ENCODE measurements at regions not wholly inside any gene's neighbourhood (a gene's known extent, or its start where the extent isn't known, plus 50 kb on each side); places are given as distances from the start of the nearest gene placed in this dataset.

DNA sequence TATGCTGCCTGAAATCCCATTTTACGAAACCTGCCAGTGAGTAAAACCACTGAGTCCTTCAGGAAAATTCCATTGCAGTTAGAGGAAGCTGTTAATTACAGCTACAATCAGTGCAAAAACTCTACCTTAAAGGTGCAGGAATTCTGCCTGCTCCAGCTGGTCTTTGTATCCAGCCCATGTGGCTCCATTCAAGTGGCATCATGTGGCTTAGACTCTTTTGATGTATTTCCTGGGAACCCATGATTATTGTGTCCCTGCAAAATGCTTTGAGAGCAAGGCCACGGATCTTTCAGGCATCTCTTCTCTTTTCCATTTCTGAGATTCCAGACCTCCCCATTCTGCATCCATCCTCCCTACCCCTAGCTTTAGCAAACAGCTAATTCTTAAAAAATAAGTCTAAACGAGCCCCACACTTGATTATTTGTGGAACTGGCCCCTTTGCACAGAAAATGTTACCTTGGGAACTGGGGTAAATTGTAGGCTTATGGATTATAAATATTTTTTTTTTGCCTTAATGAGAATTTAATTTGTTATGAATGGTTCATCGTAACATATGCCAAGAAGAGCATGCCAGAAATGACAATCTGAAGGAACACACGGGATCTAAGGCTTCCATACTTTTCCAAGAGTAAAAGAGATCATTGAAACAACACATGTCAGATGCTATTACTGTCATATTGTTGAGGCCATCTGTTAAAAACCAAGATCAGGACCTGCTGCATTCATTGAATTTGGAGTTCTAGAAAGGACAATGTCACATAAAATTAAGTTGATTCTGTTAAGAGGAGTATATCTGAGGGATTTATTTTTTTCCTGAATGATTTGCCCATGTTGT is 144.6 kb downstream of the TPH2 start:
- no peak for TF ChIP-seq TCF7L2 (IDR thresholded peaks at IDR 0.05; ENCODE audit: borderline replicate concordance, extremely low read depth, insufficient read depth, insufficient read length)
- POLR2A ChIA-PET: no interaction called here
- CTCF ChIA-PET: no interaction called here

DNA sequence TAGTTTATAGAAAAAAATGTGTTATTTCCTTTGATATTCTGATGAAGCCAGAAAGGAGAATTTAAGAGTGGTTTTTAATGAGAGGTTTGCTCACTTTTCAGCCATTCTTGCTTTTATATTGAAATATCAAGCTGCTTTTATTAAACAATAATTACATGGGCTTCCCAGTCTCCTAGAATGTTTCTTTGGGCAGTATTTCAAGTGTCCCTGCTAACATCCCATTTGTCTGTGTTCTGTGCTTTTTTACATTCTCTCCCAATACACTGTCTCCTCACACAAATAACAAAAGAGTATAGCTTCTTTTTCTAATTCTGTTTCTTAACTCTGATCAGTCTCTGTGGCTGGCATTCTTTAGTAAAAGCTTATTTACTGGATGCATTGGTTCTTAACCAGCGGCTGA is 145.4 kb downstream of the TPH2 start:
- H3K36me3 ChIP-seq (ENCODE audit: control insufficient read depth in 1 of 2, insufficient read depth in 2 of 2, low read length in 2 of 2): no peaks in the 10 kb centered on the region
- no peak overlapping the region for H2AFZ ChIP-seq (ENCODE audit: low read depth, low read length, poor library complexity, severe bottlenecking)
- TF ChIP-seq ZNF274 (IDR thresholded peaks at IDR 0.05; ENCODE audit: low read depth, low read length) (no peak), YY1 (IDR thresholded peaks at IDR 0.05; ENCODE audit: extremely low read depth, insufficient replicate concordance, low read depth, low read length) (no peak), POLR2A (IDR thresholded peaks at IDR 0.05; ENCODE audit: borderline replicate concordance, extremely low read depth, insufficient read depth, insufficient read length) (no peak), JUND (IDR thresholded peaks at IDR 0.05) (no peak), ZFX (IDR thresholded peaks at IDR 0.05) (no peak), CEBPB (IDR thresholded peaks at IDR 0.05; ENCODE audit: low read depth) (no peak), FOSL1 (IDR thresholded peaks at IDR 0.05; ENCODE audit: low read depth) (no peak), TCF7L2 (IDR thresholded peaks at IDR 0.05; ENCODE audit: borderline replicate concordance, extremely low read depth, insufficient read depth, insufficient read length) (no peak)
- TF ChIP-seq, protein P1, sequence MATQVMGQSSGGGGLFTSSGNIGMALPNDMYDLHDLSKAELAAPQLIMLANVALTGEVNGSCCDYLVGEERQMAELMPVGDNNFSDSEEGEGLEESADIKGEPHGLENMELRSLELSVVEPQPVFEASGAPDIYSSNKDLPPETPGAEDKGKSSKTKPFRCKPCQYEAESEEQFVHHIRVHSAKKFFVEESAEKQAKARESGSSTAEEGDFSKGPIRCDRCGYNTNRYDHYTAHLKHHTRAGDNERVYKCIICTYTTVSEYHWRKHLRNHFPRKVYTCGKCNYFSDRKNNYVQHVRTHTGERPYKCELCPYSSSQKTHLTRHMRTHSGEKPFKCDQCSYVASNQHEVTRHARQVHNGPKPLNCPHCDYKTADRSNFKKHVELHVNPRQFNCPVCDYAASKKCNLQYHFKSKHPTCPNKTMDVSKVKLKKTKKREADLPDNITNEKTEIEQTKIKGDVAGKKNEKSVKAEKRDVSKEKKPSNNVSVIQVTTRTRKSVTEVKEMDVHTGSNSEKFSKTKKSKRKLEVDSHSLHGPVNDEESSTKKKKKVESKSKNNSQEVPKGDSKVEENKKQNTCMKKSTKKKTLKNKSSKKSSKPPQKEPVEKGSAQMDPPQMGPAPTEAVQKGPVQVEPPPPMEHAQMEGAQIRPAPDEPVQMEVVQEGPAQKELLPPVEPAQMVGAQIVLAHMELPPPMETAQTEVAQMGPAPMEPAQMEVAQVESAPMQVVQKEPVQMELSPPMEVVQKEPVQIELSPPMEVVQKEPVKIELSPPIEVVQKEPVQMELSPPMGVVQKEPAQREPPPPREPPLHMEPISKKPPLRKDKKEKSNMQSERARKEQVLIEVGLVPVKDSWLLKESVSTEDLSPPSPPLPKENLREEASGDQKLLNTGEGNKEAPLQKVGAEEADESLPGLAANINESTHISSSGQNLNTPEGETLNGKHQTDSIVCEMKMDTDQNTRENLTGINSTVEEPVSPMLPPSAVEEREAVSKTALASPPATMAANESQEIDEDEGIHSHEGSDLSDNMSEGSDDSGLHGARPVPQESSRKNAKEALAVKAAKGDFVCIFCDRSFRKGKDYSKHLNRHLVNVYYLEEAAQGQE (IDR thresholded peaks at IDR 0.05; ENCODE audit: low read depth): no peak
- TF ChIP-seq, protein P2, sequence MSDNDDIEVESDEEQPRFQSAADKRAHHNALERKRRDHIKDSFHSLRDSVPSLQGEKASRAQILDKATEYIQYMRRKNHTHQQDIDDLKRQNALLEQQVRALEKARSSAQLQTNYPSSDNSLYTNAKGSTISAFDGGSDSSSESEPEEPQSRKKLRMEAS (IDR thresholded peaks at IDR 0.05): no peak
- H3K9ac ChIP-seq (ENCODE audit: low read length): no peak overlapping the region
- DNase-seq (ENCODE audit: low read depth, low spot score): no peak
- intact Hi-C loops (cut with micrococcal nuclease): no loop called here
- H3K27ac ChIP-seq (ENCODE audit: low read depth, low read length): no peak overlapping the region
- H3K79me2 ChIP-seq (ENCODE audit: insufficient read depth, low read length): no peaks in the 10 kb centered on the region
- no peaks in the 10 kb centered on the region for H4K20me1 ChIP-seq (ENCODE audit: insufficient read depth)
- ChIA-PET POLR2A (no interaction called here), CTCF (no interaction called here), RAD21 (ENCODE audit: low non-redundant PET in 1 of 2, low total read pairs in 2 of 2, uncharacterized antibody in 2 of 2, unreplicated experiment in 2 of 2) (no interaction called here)
- ATAC-seq: no peak
- no peaks in the 10 kb centered on the region for H3K9me3 ChIP-seq (ENCODE audit: control insufficient read depth in 1 of 2, insufficient read depth in 1 of 2, low read depth in 1 of 2, low read length in 2 of 2)
- no peaks in the 10 kb centered on the region for H3K4me1 ChIP-seq (ENCODE audit: control insufficient read depth in 1 of 2, insufficient read depth in 2 of 2, low read length in 2 of 2)
- no peak overlapping the region for H3K4me2 ChIP-seq (ENCODE audit: low read length)
- no peaks in the 10 kb centered on the region for H3K27me3 ChIP-seq (ENCODE audit: insufficient read depth, low read length)
- H3K4me3 ChIP-seq (replicated peaks in 1 of 2; ENCODE audit: low read depth in 1 of 2, low read length in 2 of 2): no peak overlapping the region
- no peaks in the 10 kb centered on the region for H3K9me2 ChIP-seq (ENCODE audit: insufficient read depth)
- no TSS peak for BruUV-seq (replicated peaks)

More for the DNA sequence above, 144.6 kb downstream of the TPH2 start:
- ATAC-seq (no peak), DNase-seq (ENCODE audit: low read depth, low spot score) (no peak)
- no peaks in the 10 kb centered on the region for H3K4me1 ChIP-seq (ENCODE audit: control insufficient read depth in 1 of 2, insufficient read depth in 2 of 2, low read length in 2 of 2)
- no peaks in the 10 kb centered on the region for H3K36me3 ChIP-seq (ENCODE audit: control insufficient read depth in 1 of 2, insufficient read depth in 2 of 2, low read length in 2 of 2)
- no peaks in the 10 kb centered on the region for H4K20me1 ChIP-seq (ENCODE audit: insufficient read depth)
- H3K4me2 ChIP-seq (ENCODE audit: low read length): no peak overlapping the region
- H3K4me3 ChIP-seq (replicated peaks in 1 of 2; ENCODE audit: low read depth in 1 of 2, low read length in 2 of 2): no peak overlapping the region
- H3K79me2 ChIP-seq (ENCODE audit: insufficient read depth, low read length): no peaks in the 10 kb centered on the region
- no peaks in the 10 kb centered on the region for H3K9me2 ChIP-seq (ENCODE audit: insufficient read depth)
- H3K9ac ChIP-seq (ENCODE audit: low read length): no peak overlapping the region
- intact Hi-C loops (cut with micrococcal nuclease): no loop called here
- H2AFZ ChIP-seq (ENCODE audit: low read depth, low read length, poor library complexity, severe bottlenecking): no peak overlapping the region
- no peaks in the 10 kb centered on the region for H3K27me3 ChIP-seq (ENCODE audit: insufficient read depth, low read length)
- no peak overlapping the region for H3K27ac ChIP-seq (ENCODE audit: low read depth, low read length)
- no TSS peak for BruUV-seq (replicated peaks)
- RAD21 ChIA-PET (ENCODE audit: low non-redundant PET in 1 of 2, low total read pairs in 2 of 2, uncharacterized antibody in 2 of 2, unreplicated experiment in 2 of 2): no interaction called here
- H3K9me3 ChIP-seq (ENCODE audit: control insufficient read depth in 1 of 2, insufficient read depth in 1 of 2, low read depth in 1 of 2, low read length in 2 of 2): no peaks in the 10 kb centered on the region

All from HCT116 (cell line).